Liver (tissue), 8 donors: ENCODE measurements at regions not wholly inside any gene's neighbourhood (a gene's known extent, or its start where the extent isn't known, plus 50 kb on each side); places are given as distances from the start of the nearest gene placed in this dataset.

Source experiments
- DNase-seq: peaks from one replicate; pipeline ENCODE4 v3.0.0-alpha.2; 2017; ENCODE audit warnings: low spot score
- H3K27ac ChIP-seq, 2 donors: one replicate each; pipeline ENCODE4 v1.7.0; 2013; ENCODE audit warnings: inconsistent platforms in 2 of 2, low read length in 2 of 2, control low read depth in 1 of 2, low read depth in 1 of 2, mild to moderate bottlenecking in 1 of 2
- H3K27me3 ChIP-seq, 4 donors: one replicate each; pipeline versions ENCODE4 v1.6.1 to v1.7.0; 2013; ENCODE audit warnings: low read length in 3 of 4, inconsistent platforms in 1 of 4, mild to moderate bottlenecking in 1 of 4, moderate library complexity in 1 of 4; ENCODE audit not compliant: control insufficient read depth in 4 of 4, insufficient read depth in 4 of 4
- H3K36me3 ChIP-seq, 4 donors: one replicate each; pipeline versions ENCODE4 v1.6.1 to v1.7.0; 2013; ENCODE audit warnings: low read length in 3 of 4, mild to moderate bottlenecking in 3 of 4, low read depth in 1 of 4, moderate library complexity in 1 of 4; ENCODE audit not compliant: control insufficient read depth in 4 of 4, insufficient read depth in 3 of 4
- H3K4me1 ChIP-seq, 4 donors: one replicate each; pipeline versions ENCODE4 v1.6.1 to v1.7.0; 2013; ENCODE audit warnings: low read length in 3 of 4, mild to moderate bottlenecking in 3 of 4, moderate library complexity in 1 of 4; ENCODE audit not compliant: control insufficient read depth in 4 of 4, insufficient read depth in 4 of 4
- H3K4me3 ChIP-seq, 3 donors: one replicate each; pipeline versions ENCODE4 v1.6.1 to v1.7.0; 2013; ENCODE audit warnings: low read length in 3 of 3, control low read depth in 1 of 3, low read depth in 1 of 3, mild to moderate bottlenecking in 1 of 3
- H3K9ac ChIP-seq, 2 donors: one replicate each; pipeline ENCODE4 v1.7.0; 2013; ENCODE audit warnings: low read length in 2 of 2, mild to moderate bottlenecking in 2 of 2, moderate library complexity in 2 of 2, control low read depth in 1 of 2, low read depth in 1 of 2
- H3K9me3 ChIP-seq, 4 donors: one replicate each; pipeline versions ENCODE4 v1.6.1 to v1.7.0; 2013; ENCODE audit warnings: low read length in 3 of 4; ENCODE audit not compliant: control insufficient read depth in 4 of 4
- EGR1 ChIP-seq, 2 donors: IDR thresholded peaks; 2 replicates each; pipeline ENCODE4 v1.6.1; 2016 to 2018; ENCODE audit warnings: antibody characterized with exemption in 2 of 2, low read depth in 2 of 2
- FOXA1 ChIP-seq: IDR thresholded peaks from 2 replicates; pipeline ENCODE4 v1.6.1; 2016; ENCODE audit warnings: antibody characterized with exemption
- FOXA2 ChIP-seq: IDR thresholded peaks from 2 replicates; pipeline ENCODE4 v1.6.1; 2016; ENCODE audit warnings: antibody characterized with exemption
- GABPA ChIP-seq, 2 donors: IDR thresholded peaks in 1 of 2; conservative IDR thresholded peaks in 1 of 2; 2 replicates each; pipeline ENCODE4 v1.6.1; 2016; ENCODE audit warnings: antibody characterized with exemption in 2 of 2, mild to moderate bottlenecking in 1 of 2, moderate library complexity in 1 of 2
- HNF4A ChIP-seq, 2 donors: conservative IDR thresholded peaks; 2 replicates each; pipeline ENCODE4 v1.6.1; 2016; ENCODE audit warnings: antibody characterized with exemption in 2 of 2, mild to moderate bottlenecking in 2 of 2
- HNF4G ChIP-seq: IDR thresholded peaks from 2 replicates; pipeline ENCODE4 v1.6.1; 2016; ENCODE audit warnings: antibody characterized with exemption
- JUND ChIP-seq, 2 donors: IDR thresholded peaks; 2 replicates each; pipeline ENCODE4 v1.6.1; 2016; ENCODE audit warnings: antibody characterized with exemption in 2 of 2
- MAX ChIP-seq: IDR thresholded peaks from 2 replicates; pipeline ENCODE4 v1.6.1; 2016; ENCODE audit warnings: antibody characterized with exemption
- NR2F2 ChIP-seq: IDR thresholded peaks from 2 replicates; pipeline ENCODE4 v1.6.1; 2016; ENCODE audit warnings: antibody characterized with exemption
- RAD21 ChIP-seq, 2 donors: IDR thresholded peaks; 2 replicates each; pipeline ENCODE4 v1.6.1; 2016; ENCODE audit warnings: antibody characterized with exemption in 2 of 2, mild to moderate bottlenecking in 2 of 2
- RXRA ChIP-seq, 2 donors: IDR thresholded peaks; 2 replicates each; pipeline ENCODE4 v1.6.1; 2017 to 2018; ENCODE audit warnings: antibody characterized with exemption in 2 of 2, mild to moderate bottlenecking in 1 of 2
- SP1 ChIP-seq: IDR thresholded peaks from 2 replicates; pipeline ENCODE4 v1.6.1; 2018; ENCODE audit warnings: antibody characterized with exemption, mild to moderate bottlenecking
- TAF1 ChIP-seq: conservative IDR thresholded peaks from 2 replicates; pipeline ENCODE4 v1.6.1; 2016; ENCODE audit warnings: antibody characterized with exemption, mild to moderate bottlenecking
- YY1 ChIP-seq: IDR thresholded peaks from 2 replicates; pipeline ENCODE4 v1.6.1; 2016; ENCODE audit warnings: antibody characterized with exemption, mild to moderate bottlenecking
- ZBTB33 ChIP-seq: IDR thresholded peaks from 2 replicates; pipeline ENCODE4 v1.6.1; 2016; ENCODE audit warnings: antibody characterized with exemption
- WGBS: extraction: QIAGEN DNeasy Blood & Tissue Kit; methylation state at CpG from one replicate; pipeline ENCODE4 v1.1.7; 2013; 5-methylcytosine and 5-hydroxymethylcytosine counted together
- TF ChIP-seq, protein P1 (sequence below): IDR thresholded peaks from 2 replicates; pipeline ENCODE4 v1.6.1; 2016; ENCODE audit warnings: antibody characterized with exemption
- TF ChIP-seq, protein P2 (sequence below): fragments of 150-350 bp; IDR thresholded peaks from 2 replicates; pipeline ENCODE4 v1.5.1; 2017; ENCODE audit warnings: improper control_type of control experiment, low read depth, low read length; ENCODE audit not compliant: missing input control
- TF ChIP-seq, protein P3 (sequence below): IDR thresholded peaks from 2 replicates; pipeline ENCODE4 v1.6.1; 2016; ENCODE audit warnings: antibody characterized with exemption, mild to moderate bottlenecking
- donor health status: healthy.
- donor health status: healthy.
- donor health status: healthy.
- donor health status: healthy.
- donor health status: healthy.

DNA sequence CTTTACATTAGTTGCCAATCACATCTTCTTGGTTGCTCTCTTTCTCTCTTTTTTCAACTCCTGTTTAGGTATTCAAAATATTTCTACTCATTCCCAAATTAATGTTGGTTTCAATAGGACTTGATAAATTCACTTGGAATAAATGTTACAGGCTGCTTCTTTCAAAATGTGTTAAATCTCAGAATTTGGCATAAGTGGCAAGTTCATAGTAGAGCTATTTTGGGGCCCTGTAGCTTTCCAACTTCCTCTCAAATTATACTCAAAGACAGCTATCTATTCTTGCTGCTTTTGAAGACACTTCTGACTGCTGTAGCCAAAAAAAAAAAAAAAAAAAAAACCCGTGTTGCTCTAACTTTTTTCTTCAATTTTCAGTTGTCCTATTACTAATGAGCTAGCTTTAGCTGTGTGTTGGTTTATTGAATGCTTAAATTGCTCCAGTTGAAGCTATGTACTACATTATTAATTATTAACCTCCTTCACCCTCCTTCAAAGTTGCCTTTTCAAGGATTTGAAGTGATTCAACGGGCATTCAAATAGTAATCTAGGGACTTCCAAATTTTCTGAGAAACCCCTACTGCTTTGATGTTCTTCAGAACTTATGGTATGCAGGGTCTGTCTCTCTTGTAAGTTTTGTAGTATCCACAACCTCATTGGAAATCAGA, 554.6 kb upstream of the FLRT2 start:
- H3K4me3 ChIP-seq, result no peak overlapping the region
- H3K27ac ChIP-seq, result no peak overlapping the region
- H3K9ac ChIP-seq, result no peak overlapping the region
- H3K27me3 ChIP-seq, result no peaks in the 10 kb centered on the region
- WGBS, result 19% methylated on average over 2 of the region's 2 CpGs
- no peak for DNase-seq
- no peaks in the 10 kb centered on the region for H3K36me3 ChIP-seq
- no peaks in the 10 kb centered on the region for H3K4me1 ChIP-seq
- no peaks in the 10 kb centered on the region for H3K9me3 ChIP-seq
- TF ChIP-seq HNF4G (no peak), FOXA1 (no peak), RXRA (IDR thresholded peaks at IDR 0.05) (no peak), HNF4A (conservative IDR thresholded peaks at IDR 0.05) (no peak), SP1 (no peak), ZBTB33 (no peak), GABPA (IDR thresholded peaks at IDR 0.05 in 1 of 2, conservative IDR thresholded peaks at IDR 0.05 in 1 of 2) (no peak), TAF1 (no peak)
- TF ChIP-seq, protein P1, sequence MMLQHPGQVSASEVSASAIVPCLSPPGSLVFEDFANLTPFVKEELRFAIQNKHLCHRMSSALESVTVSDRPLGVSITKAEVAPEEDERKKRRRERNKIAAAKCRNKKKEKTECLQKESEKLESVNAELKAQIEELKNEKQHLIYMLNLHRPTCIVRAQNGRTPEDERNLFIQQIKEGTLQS, result no peak

- no peak overlapping the region for H3K9ac ChIP-seq
- no peaks in the 10 kb centered on the region for H3K36me3 ChIP-seq
- 89% methylated on average over 2 of the region's 2 CpGs for WGBS
These were observed 553.1 kb upstream of the FLRT2 start for GRCh38 chr14:84976805-84977204.

More at GRCh38 chr14:84976805-84977204, 553.1 kb upstream of the FLRT2 start:
- Histone ChIP-seq H3K4me3 (no peak overlapping the region), H3K4me1 (no peaks in the 10 kb centered on the region), H3K27ac (no peak overlapping the region), H3K27me3 (no peaks in the 10 kb centered on the region), H3K9me3 (no peaks in the 10 kb centered on the region)
- TF ChIP-seq, protein P1, result no peak
- no peak for TF ChIP-seq MAX
- no peak for TF ChIP-seq RAD21 (IDR thresholded peaks at IDR 0.05)
- no peak for TF ChIP-seq HNF4A (conservative IDR thresholded peaks at IDR 0.05)
- no peak for TF ChIP-seq JUND (IDR thresholded peaks at IDR 0.05)
- no peak for TF ChIP-seq TAF1
- TF ChIP-seq NR2F2, result no peak
- TF ChIP-seq YY1, result no peak
- no peak for TF ChIP-seq ZBTB33
- TF ChIP-seq, protein P2, sequence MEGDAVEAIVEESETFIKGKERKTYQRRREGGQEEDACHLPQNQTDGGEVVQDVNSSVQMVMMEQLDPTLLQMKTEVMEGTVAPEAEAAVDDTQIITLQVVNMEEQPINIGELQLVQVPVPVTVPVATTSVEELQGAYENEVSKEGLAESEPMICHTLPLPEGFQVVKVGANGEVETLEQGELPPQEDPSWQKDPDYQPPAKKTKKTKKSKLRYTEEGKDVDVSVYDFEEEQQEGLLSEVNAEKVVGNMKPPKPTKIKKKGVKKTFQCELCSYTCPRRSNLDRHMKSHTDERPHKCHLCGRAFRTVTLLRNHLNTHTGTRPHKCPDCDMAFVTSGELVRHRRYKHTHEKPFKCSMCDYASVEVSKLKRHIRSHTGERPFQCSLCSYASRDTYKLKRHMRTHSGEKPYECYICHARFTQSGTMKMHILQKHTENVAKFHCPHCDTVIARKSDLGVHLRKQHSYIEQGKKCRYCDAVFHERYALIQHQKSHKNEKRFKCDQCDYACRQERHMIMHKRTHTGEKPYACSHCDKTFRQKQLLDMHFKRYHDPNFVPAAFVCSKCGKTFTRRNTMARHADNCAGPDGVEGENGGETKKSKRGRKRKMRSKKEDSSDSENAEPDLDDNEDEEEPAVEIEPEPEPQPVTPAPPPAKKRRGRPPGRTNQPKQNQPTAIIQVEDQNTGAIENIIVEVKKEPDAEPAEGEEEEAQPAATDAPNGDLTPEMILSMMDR, result no peak
- no peak for TF ChIP-seq EGR1 (IDR thresholded peaks at IDR 0.05; ENCODE audit: low read depth in 2 of 2)
- TF ChIP-seq, protein P3, sequence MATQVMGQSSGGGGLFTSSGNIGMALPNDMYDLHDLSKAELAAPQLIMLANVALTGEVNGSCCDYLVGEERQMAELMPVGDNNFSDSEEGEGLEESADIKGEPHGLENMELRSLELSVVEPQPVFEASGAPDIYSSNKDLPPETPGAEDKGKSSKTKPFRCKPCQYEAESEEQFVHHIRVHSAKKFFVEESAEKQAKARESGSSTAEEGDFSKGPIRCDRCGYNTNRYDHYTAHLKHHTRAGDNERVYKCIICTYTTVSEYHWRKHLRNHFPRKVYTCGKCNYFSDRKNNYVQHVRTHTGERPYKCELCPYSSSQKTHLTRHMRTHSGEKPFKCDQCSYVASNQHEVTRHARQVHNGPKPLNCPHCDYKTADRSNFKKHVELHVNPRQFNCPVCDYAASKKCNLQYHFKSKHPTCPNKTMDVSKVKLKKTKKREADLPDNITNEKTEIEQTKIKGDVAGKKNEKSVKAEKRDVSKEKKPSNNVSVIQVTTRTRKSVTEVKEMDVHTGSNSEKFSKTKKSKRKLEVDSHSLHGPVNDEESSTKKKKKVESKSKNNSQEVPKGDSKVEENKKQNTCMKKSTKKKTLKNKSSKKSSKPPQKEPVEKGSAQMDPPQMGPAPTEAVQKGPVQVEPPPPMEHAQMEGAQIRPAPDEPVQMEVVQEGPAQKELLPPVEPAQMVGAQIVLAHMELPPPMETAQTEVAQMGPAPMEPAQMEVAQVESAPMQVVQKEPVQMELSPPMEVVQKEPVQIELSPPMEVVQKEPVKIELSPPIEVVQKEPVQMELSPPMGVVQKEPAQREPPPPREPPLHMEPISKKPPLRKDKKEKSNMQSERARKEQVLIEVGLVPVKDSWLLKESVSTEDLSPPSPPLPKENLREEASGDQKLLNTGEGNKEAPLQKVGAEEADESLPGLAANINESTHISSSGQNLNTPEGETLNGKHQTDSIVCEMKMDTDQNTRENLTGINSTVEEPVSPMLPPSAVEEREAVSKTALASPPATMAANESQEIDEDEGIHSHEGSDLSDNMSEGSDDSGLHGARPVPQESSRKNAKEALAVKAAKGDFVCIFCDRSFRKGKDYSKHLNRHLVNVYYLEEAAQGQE, result no peak
- TF ChIP-seq GABPA (IDR thresholded peaks at IDR 0.05 in 1 of 2, conservative IDR thresholded peaks at IDR 0.05 in 1 of 2), result no peak
- no peak for TF ChIP-seq FOXA2
- TF ChIP-seq HNF4G, result no peak
- DNase-seq, result no peak
